K562 (cell line): ENCODE measurements at regions not wholly inside any gene's neighbourhood (a gene's known extent, or its start where the extent isn't known, plus 50 kb on each side); places are given as distances from the start of the nearest gene placed in this dataset.
A peak's percentile ranks its signal among the peaks of the same experiment; 100 is the strongest.

Experiments used
- ATF4 ChIP-seq: fragments of 450-650 bp; formaldehyde crosslinking; IDR thresholded peaks from 2 replicates; pipeline ENCODE4 v1.4.0; 2022; ENCODE audit warnings: mild to moderate bottlenecking, moderate library complexity
- BRD9 ChIP-seq: fragments of 450-650 bp; IDR thresholded peaks from 2 replicates; pipeline ENCODE4 v1.6.1; 2018; ENCODE audit warnings: low read depth; ENCODE audit not compliant: partially characterized antibody
- CEBPB ChIP-seq: fragments of 450-650 bp; IDR thresholded peaks from 2 replicates; pipeline ENCODE4 v1.6.1; 2016; ENCODE audit warnings: missing genetic modification characterization, missing compliant biosample characterization
- ESRRA ChIP-seq: fragments of 450-650 bp; IDR thresholded peaks from 2 replicates; pipeline ENCODE4 v1.6.1; 2014; ENCODE audit warnings: low read depth, mild to moderate bottlenecking, moderate library complexity, borderline replicate concordance
- EWSR1 ChIP-seq: fragments of 450-650 bp; IDR thresholded peaks from 2 replicates; pipeline ENCODE4 v1.6.1; 2018; ENCODE audit warnings: borderline replicate concordance, mild to moderate bottlenecking, low read depth, moderate library complexity; ENCODE audit not compliant: partially characterized antibody
- GTF2E2 ChIP-seq: fragments of 200-800 bp; sonication (Bioruptor generic); IDR thresholded peaks from 2 replicates; pipeline ENCODE4 v1.6.1; 2016; ENCODE audit warnings: missing genetic modification characterization, missing compliant biosample characterization
- HMGXB4 ChIP-seq: sonication (generic); formaldehyde crosslinking; IDR thresholded peaks from 2 replicates; pipeline ENCODE4 v1.8.1; 2023; ENCODE audit warnings: mild to moderate bottlenecking, missing genetic modification reagents
- JUND ChIP-seq, 2 experiments: IDR thresholded peaks; 2 replicates in 1 of 2; 3 replicates in 1 of 2; pipeline ENCODE4 v1.6.1; 2011; ENCODE audit warnings: borderline replicate concordance in 2 of 2, low read depth in 2 of 2, low read length in 2 of 2, improper control_type of control experiment in 1 of 2, missing biosample characterization in 1 of 2, missing genetic modification characterization in 1 of 2, missing genetic modification reagents in 1 of 2
- LARP7 ChIP-seq: fragments of 450-650 bp; IDR thresholded peaks from 2 replicates; pipeline ENCODE4 v1.6.1; 2016
- MAFK ChIP-seq: IDR thresholded peaks from 2 replicates; pipeline ENCODE4 v1.6.1; 2011; ENCODE audit warnings: low read length, improper control_type of control experiment
- MAX ChIP-seq: sonication (generic); formaldehyde crosslinking; IDR thresholded peaks from 2 replicates; pipeline ENCODE4 v1.9.0; 2022; ENCODE audit warnings: mild to moderate bottlenecking, missing genetic modification reagents
- PHTF2 ChIP-seq: fragments of 250-450 bp; sonication (Bioruptor Pico); IDR thresholded peaks from 2 replicates; pipeline ENCODE4 v1.5.0; 2021; ENCODE audit warnings: mild to moderate bottlenecking
- RCOR1 ChIP-seq, 2 experiments: IDR thresholded peaks; 2 replicates each; pipeline ENCODE4 v1.6.1; 2012; ENCODE audit warnings: low read depth in 2 of 2, low read length in 2 of 2, borderline replicate concordance in 1 of 2, improper control_type of control experiment in 1 of 2
- SP1 ChIP-seq: sonication (generic); formaldehyde crosslinking; IDR thresholded peaks from 2 replicates; pipeline ENCODE4 v1.8.1; 2022; ENCODE audit warnings: mild to moderate bottlenecking, missing genetic modification reagents
- TAL1 ChIP-seq: fragments of 450-650 bp; IDR thresholded peaks from 2 replicates; pipeline ENCODE4 v1.6.1; 2016; ENCODE audit warnings: mild to moderate bottlenecking
- TGIF2 ChIP-seq: sonication (generic); formaldehyde crosslinking; IDR thresholded peaks from 2 replicates; pipeline ENCODE4 v1.8.1; 2022; ENCODE audit warnings: mild to moderate bottlenecking, missing genetic modification reagents, moderate library complexity
- TRIM24 ChIP-seq, 2 experiments: fragments of 450-650 bp; IDR thresholded peaks; 2 replicates each; pipeline ENCODE4 v1.6.1; 2016
- U2AF1 ChIP-seq: fragments of 200-400 bp; formaldehyde crosslinking; optimal IDR thresholded peaks from 2 replicates; pipeline ENCODE3; 2017; ENCODE audit warnings: mild to moderate bottlenecking, low read depth, low read length, moderate library complexity
- VEZF1 ChIP-seq: fragments of 200-800 bp; sonication (Bioruptor generic); IDR thresholded peaks from 2 replicates; pipeline ENCODE4 v1.6.1; 2017; ENCODE audit warnings: missing genetic modification characterization, missing compliant biosample characterization
- ZNF24 ChIP-seq: fragments of 450-650 bp; IDR thresholded peaks from 2 replicates; pipeline ENCODE4 v1.6.1; 2016
- ZNF3 ChIP-seq: fragments of 250-450 bp; sonication (Bioruptor Pico); IDR thresholded peaks from 2 replicates; pipeline ENCODE4 v1.5.0; 2021; ENCODE audit warnings: mild to moderate bottlenecking, moderate library complexity
- ZNF41 ChIP-seq: fragments of 250-450 bp; sonication (Bioruptor Pico); conservative IDR thresholded peaks from 2 replicates; pipeline ENCODE4 v1.4.0; 2020; ENCODE audit warnings: mild to moderate bottlenecking
- ZNF644 ChIP-seq: fragments of 200-800 bp; sonication (Bioruptor generic); IDR thresholded peaks from 2 replicates; pipeline ENCODE4 v1.6.1; 2016; ENCODE audit warnings: low read depth, missing genetic modification characterization, missing compliant biosample characterization
- ZNF830 ChIP-seq: fragments of 250-450 bp; sonication (Bioruptor Pico); IDR thresholded peaks from 2 replicates; pipeline ENCODE4 v1.5.0; 2021; ENCODE audit warnings: mild to moderate bottlenecking

- TF ChIP-seq RCOR1 (IDR thresholded peaks at IDR 0.05; ENCODE audit: borderline replicate concordance in 1 of 2, low read depth in 2 of 2, low read length in 2 of 2) (peak in 1 of 2 experiments; percentile 49; a peak in 2 of 4 replicates), TRIM24 (IDR thresholded peaks at IDR 0.05) (peak in 1 of 2 experiments; percentile 52; a peak in 1 of 4 replicates), TAL1 (no peak; the same call in 1 of the 2 replicates), EWSR1 (no peak), PHTF2 (CRISPR knock-in tag) (no peak), GTF2E2 (tag) (no peak), CEBPB (tag) (peak; percentile 24; the same call in 1 of the 2 replicates), MAFK (no peak), ZNF830 (CRISPR knock-in tag) (no peak), LARP7 (no peak), JUND (IDR thresholded peaks at IDR 0.05; ENCODE audit: borderline replicate concordance, low read depth, low read length) (peak; percentile 27; the same call in 1 of the 2 replicates), JUND (tag; IDR thresholded peaks at IDR 0.05; ENCODE audit: borderline replicate concordance, low read depth, low read length) (no peak; the same call in 2 of the 3 replicates), ESRRA (peak; percentile 24; the same call in 1 of the 2 replicates), ZNF3 (CRISPR knock-in tag) (no peak), MAX (no peak), SP1 (no peak), ZNF644 (tag) (no peak), ZNF24 (peak; percentile 87; the same call in 1 of the 2 replicates), ATF4 (CRISPR knock-in tag) (peak; percentile 77), BRD9 (no peak), ZNF41 (no peak), HMGXB4 (CRISPR knock-in tag) (no peak), U2AF1 (no peak), VEZF1 (CRISPR knock-in tag) (0 out of 2 replicates have a peak, but pooled peaks have one; percentile 20), TGIF2 (CRISPR knock-in tag) (no peak)
These were observed 151.7 kb downstream of the NUAK1 start (continued) for GRCh38 chr12:105986779-105987684.
